OCI-LY7 (cell line): ENCODE measurements at regions not wholly inside any gene's neighbourhood (a gene's known extent, or its start where the extent isn't known, plus 50 kb on each side); places are given as distances from the start of the nearest gene placed in this dataset.

ENCODE experiments used
- BruUV-seq: library from RNA; stranded (reverse); fragments of 400-500 nt; replicated peaks from 2 replicates; lab custom pipeline; 2021; lab: Mats Ljungman, UMichigan
- CTCF ChIA-PET: fragments of 300-600 bp; sonication (Branson Sonifier 250); formaldehyde crosslinking; loops from one replicate; lab custom pipeline; 2022; ENCODE audit warnings: antibody characterized with exemption; ENCODE audit not compliant: unreplicated experiment; lab: Charles Lee
- POLR2A ChIA-PET: fragments of 300-600 bp; sonication (Branson Sonifier 250); formaldehyde crosslinking; loops from one replicate; lab custom pipeline; 2022; ENCODE audit warnings: antibody characterized with exemption; lab: Charles Lee
- DNase-seq: peaks from one replicate; pipeline ENCODE4 v3.0.0-alpha.2; 2015; ENCODE audit warnings: low spot score
- H2AFZ ChIP-seq: fragments of 200-600 bp; sonication (generic), shearing (Covaris generic); 2 replicates; pipeline ENCODE4 v1.6.1; 2014; ENCODE audit warnings: mild to moderate bottlenecking, antibody characterized with exemption, low read length, moderate library complexity
- H3K27ac ChIP-seq: fragments of 200-600 bp; sonication (generic); 2 replicates; pipeline ENCODE4 v1.5.1; 2014; ENCODE audit warnings: mixed run types, low read depth, mild to moderate bottlenecking, moderate library complexity, low read length, inconsistent platforms; ENCODE audit not compliant: poor library complexity, severe bottlenecking
- H3K36me3 ChIP-seq: fragments of 200-600 bp; sonication (generic); 2 replicates; pipeline ENCODE4 v1.6.1; 2014; ENCODE audit warnings: mild to moderate bottlenecking, antibody characterized with exemption, low read length, moderate library complexity, mixed read lengths; ENCODE audit not compliant: insufficient read depth
- H3K4me1 ChIP-seq: fragments of 200-600 bp; sonication (generic); 2 replicates; pipeline ENCODE4 v1.5.1; 2014; ENCODE audit warnings: mild to moderate bottlenecking, low read length; ENCODE audit not compliant: insufficient read depth, poor library complexity, severe bottlenecking
- H3K4me2 ChIP-seq: fragments of 200-600 bp; sonication (generic); 2 replicates; pipeline ENCODE4 v1.6.1; 2014; ENCODE audit warnings: mild to moderate bottlenecking, low read length
- H3K4me3 ChIP-seq: fragments of 200-600 bp; sonication (generic); 2 replicates; pipeline ENCODE4 v1.5.1; 2014; ENCODE audit warnings: mild to moderate bottlenecking, low read depth, low read length; ENCODE audit not compliant: poor library complexity, severe bottlenecking
- H3K79me2 ChIP-seq: fragments of 200-600 bp; sonication (generic); 2 replicates; pipeline ENCODE4 v1.6.1; 2016; ENCODE audit warnings: low read depth, mild to moderate bottlenecking, low read length, moderate library complexity, mixed read lengths; ENCODE audit not compliant: insufficient read depth
- H3K9me2 ChIP-seq: fragments of 200-600 bp; sonication (generic); 2 replicates; pipeline ENCODE4 v1.6.1; 2016; ENCODE audit warnings: mild to moderate bottlenecking, low read length, mixed read lengths; ENCODE audit not compliant: insufficient read depth
- H3K9me3 ChIP-seq: fragments of 200-600 bp; sonication (generic); 2 replicates; pipeline ENCODE4 v1.6.1; 2014; ENCODE audit warnings: mild to moderate bottlenecking, mixed run types, low read length, mixed read lengths
- H4K20me1 ChIP-seq: fragments of 200-600 bp; sonication (generic); 2 replicates; pipeline ENCODE4 v1.6.1; 2014; ENCODE audit warnings: mild to moderate bottlenecking, antibody characterized with exemption, low read length, moderate library complexity, mixed read lengths; ENCODE audit not compliant: insufficient read depth
- EZH2phosphoT487 ChIP-seq: fragments of 200-600 bp; sonication (generic); IDR thresholded peaks from 2 replicates; pipeline ENCODE4 v1.6.1; 2018; ENCODE audit warnings: low read depth, borderline replicate concordance, mild to moderate bottlenecking, mixed run types, antibody characterized with exemption, low read length, moderate library complexity, mixed read lengths
- intact Hi-C: fragments of 100-400 bp; cut with micrococcal nuclease; formaldehyde crosslinking; loops from one replicate; pipeline ENCODE4 v1.10.0; 2022; ENCODE audit not compliant: unreplicated experiment
- TF ChIP-seq, protein P1 (sequence below): fragments of 200-600 bp; sonication (generic); conservative IDR thresholded peaks from 2 replicates; pipeline ENCODE4 v1.5.1; 2014; ENCODE audit warnings: mild to moderate bottlenecking, antibody characterized with exemption, low read length, moderate library complexity, mixed read lengths

DNA sequence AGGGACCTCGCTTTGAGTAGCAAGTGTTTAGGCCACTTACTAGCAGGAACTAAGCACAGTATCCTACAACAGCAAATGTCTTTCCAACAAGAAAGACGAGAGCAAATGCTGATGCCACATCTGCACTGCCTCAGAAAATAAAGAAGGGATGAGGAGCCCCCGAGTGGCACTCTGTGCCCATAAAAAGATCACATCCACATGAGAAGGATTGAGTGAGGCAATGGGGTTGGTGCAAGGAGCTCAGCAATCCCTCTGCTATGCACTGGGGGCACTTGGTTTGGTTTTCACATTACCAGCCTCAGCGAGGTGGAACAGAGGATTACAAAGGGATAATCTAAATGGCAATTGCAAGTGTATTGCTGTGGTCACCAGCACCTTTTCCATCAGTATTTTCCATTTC lies 252.8 kb upstream of the SLC7A11 start:
- Histone ChIP-seq H3K4me3 (no peak overlapping the region), H3K9me3 (no peaks in the 10 kb centered on the region), H2AFZ (no peak overlapping the region), H3K36me3 (no peaks in the 10 kb centered on the region), H3K4me2 (no peak overlapping the region), H3K79me2 (no peaks in the 10 kb centered on the region), H4K20me1 (no peaks in the 10 kb centered on the region), H3K27ac (no peak overlapping the region), H3K9me2 (no peaks in the 10 kb centered on the region), H3K4me1 (no peaks in the 10 kb centered on the region)
- TF ChIP-seq, protein P1, sequence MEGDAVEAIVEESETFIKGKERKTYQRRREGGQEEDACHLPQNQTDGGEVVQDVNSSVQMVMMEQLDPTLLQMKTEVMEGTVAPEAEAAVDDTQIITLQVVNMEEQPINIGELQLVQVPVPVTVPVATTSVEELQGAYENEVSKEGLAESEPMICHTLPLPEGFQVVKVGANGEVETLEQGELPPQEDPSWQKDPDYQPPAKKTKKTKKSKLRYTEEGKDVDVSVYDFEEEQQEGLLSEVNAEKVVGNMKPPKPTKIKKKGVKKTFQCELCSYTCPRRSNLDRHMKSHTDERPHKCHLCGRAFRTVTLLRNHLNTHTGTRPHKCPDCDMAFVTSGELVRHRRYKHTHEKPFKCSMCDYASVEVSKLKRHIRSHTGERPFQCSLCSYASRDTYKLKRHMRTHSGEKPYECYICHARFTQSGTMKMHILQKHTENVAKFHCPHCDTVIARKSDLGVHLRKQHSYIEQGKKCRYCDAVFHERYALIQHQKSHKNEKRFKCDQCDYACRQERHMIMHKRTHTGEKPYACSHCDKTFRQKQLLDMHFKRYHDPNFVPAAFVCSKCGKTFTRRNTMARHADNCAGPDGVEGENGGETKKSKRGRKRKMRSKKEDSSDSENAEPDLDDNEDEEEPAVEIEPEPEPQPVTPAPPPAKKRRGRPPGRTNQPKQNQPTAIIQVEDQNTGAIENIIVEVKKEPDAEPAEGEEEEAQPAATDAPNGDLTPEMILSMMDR, result no peak
- no peak for TF ChIP-seq EZH2phosphoT487
- intact Hi-C loops, result no loop called here
- ChIA-PET POLR2A (interaction anchor here (0.6 to 1.7 kb wide), 3 partner anchors 22 to 43 kb away, joined by 3 to 5 read pairs (median 4); no protein-coding TSS in a partner anchor), CTCF (no interaction called here)
- BruUV-seq, result no TSS peak
- no peak for DNase-seq

DNA sequence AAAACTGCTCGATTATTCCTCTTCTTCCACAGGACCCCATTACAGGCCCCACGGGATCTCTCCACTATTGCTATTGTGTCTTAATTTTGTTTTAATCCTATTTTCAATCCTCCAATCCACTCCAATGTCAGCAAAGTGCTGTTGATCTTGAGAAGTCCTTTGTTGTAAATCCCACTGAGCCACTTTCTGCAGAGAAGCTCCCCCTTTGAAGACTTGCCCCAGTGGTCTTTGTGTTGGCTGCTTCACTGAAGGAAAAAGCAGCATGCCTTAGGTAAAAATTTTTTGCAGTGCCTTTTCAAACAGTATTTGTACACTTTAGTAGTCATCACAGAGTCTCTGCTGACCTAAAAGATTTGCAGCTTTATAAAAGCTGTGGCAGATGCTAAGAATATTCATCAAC lies 252.0 kb upstream of the SLC7A11 start:
- no peak overlapping the region for H3K27ac ChIP-seq
- no TSS peak for BruUV-seq
- DNase-seq, result no peak
- POLR2A ChIA-PET, result interaction anchor here (0.9 to 1.7 kb wide), 3 partner anchors 21 to 86 kb away, joined by 3 to 4 read pairs (median 3); no protein-coding TSS in a partner anchor
- intact Hi-C loops, result no loop called here
- no peaks in the 10 kb centered on the region for H3K4me1 ChIP-seq
- no peak overlapping the region for H3K4me3 ChIP-seq
- H3K4me2 ChIP-seq, result no peak overlapping the region
- TF ChIP-seq, protein P1, result no peak
- TF ChIP-seq EZH2phosphoT487, result no peak
- H3K9me3 ChIP-seq, result no peaks in the 10 kb centered on the region
- H3K36me3 ChIP-seq, result no peaks in the 10 kb centered on the region
- no peak overlapping the region for H2AFZ ChIP-seq
- no peaks in the 10 kb centered on the region for H3K9me2 ChIP-seq
- H3K79me2 ChIP-seq, result no peaks in the 10 kb centered on the region
- CTCF ChIA-PET, result no interaction called here
- H4K20me1 ChIP-seq, result no peaks in the 10 kb centered on the region

DNA sequence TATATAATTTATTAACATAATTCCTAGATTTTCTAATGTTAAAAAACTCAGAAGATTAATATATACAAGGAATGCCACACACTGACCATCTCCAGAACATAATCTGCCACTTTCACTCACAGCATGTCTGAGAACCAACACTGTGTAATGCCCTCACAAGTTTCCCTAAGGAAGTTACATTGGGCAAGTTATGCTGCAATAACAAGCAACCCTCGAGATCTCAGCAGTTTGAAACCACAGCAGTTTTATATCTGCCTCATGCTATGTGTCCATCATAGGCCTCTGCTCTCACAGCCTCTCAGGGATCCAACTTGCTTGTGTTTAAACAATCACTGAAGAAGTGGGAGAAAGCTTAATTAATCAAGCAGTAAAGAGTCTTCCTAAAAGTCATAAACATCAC lies 250.0 kb upstream of the SLC7A11 start:
- CTCF ChIA-PET, result no interaction called here

More for the DNA sequence above, 250.0 kb upstream of the SLC7A11 start:
- Histone ChIP-seq H3K79me2 (no peaks in the 10 kb centered on the region), H3K4me3 (no peak overlapping the region), H3K4me2 (no peak overlapping the region), H3K27ac (no peak overlapping the region), H3K4me1 (no peaks in the 10 kb centered on the region), H3K9me2 (no peaks in the 10 kb centered on the region), H2AFZ (no peak overlapping the region), H4K20me1 (no peaks in the 10 kb centered on the region), H3K9me3 (no peaks in the 10 kb centered on the region), H3K36me3 (no peaks in the 10 kb centered on the region)
- POLR2A ChIA-PET, result no interaction called here
- intact Hi-C loops, result no loop called here
- DNase-seq, result no peak
- TF ChIP-seq EZH2phosphoT487, result no peak
- TF ChIP-seq, protein P1, result no peak
- BruUV-seq, result no TSS peak
